Stimulated activated CD4-positive, alpha-beta T cell treated with anti-CD3 and anti-CD28 coated beads, Interleukin-1b, Interleukin-23, amount 100 ng/mL, for 1 hour (primary cell): ENCODE measurements at regions not wholly inside any gene's neighbourhood (a gene's known extent, or its start where the extent isn't known, plus 50 kb on each side); places are given as distances from the start of the nearest gene placed in this dataset.

Source experiments
- DNase-seq, 2 donors: peaks; one replicate each; pipeline ENCODE4 v3.0.0-alpha.2; 2020; ENCODE audit warnings: low read depth in 2 of 2

- DNase-seq, result no peak
Measured at GRCh38 chr16:7185165-7185564, 147.5 kb upstream of the RBFOX1 start.

GRCh38 chr16:7183768-7184167 is 148.9 kb upstream of the RBFOX1 start:
- no peak for DNase-seq

- DNase-seq, result no peak
Measured at GRCh38 chr16:7182510-7183109, 150.0 kb upstream of the RBFOX1 start.

GRCh38 chr16:7177875-7178274 is 154.8 kb upstream of the RBFOX1 start:
- no peak for DNase-seq

- DNase-seq, result no peak
Measured at GRCh38 chr16:7171151-7171550, 161.5 kb upstream of the RBFOX1 start.

- no peak for DNase-seq
Measured at GRCh38 chr16:7167626-7168025, 165.0 kb upstream of the RBFOX1 start.

- DNase-seq, result no peak
Measured at GRCh38 chr16:7161891-7162290, 170.8 kb upstream of the RBFOX1 start.

GRCh38 chr16:7160093-7160492 is 172.6 kb upstream of the RBFOX1 start:
- no peak for DNase-seq

GRCh38 chr16:7158481-7158880 is 174.2 kb upstream of the RBFOX1 start:
- DNase-seq, result no peak

GRCh38 chr16:7150230-7150629 is 182.4 kb upstream of the RBFOX1 start:
- DNase-seq, result no peak

GRCh38 chr16:7148606-7149005 is 184.0 kb upstream of the RBFOX1 start:
- DNase-seq, result no peak

- DNase-seq, result no peak
Measured at GRCh38 chr16:7140899-7141298, 191.7 kb upstream of the RBFOX1 start.

- no peak for DNase-seq
Measured at GRCh38 chr16:7137560-7138330, 194.9 kb upstream of the RBFOX1 start.

GRCh38 chr16:7132465-7132864 is 200.2 kb upstream of the RBFOX1 start:
- no peak for DNase-seq

- no peak for DNase-seq
Measured at GRCh38 chr16:7124701-7125100, 207.9 kb upstream of the RBFOX1 start.

GRCh38 chr16:7124242-7124641 is 208.4 kb upstream of the RBFOX1 start:
- no peak for DNase-seq

GRCh38 chr16:7116734-7117133 is 215.9 kb upstream of the RBFOX1 start:
- DNase-seq, result no peak

GRCh38 chr16:7115898-7116297 is 216.7 kb upstream of the RBFOX1 start:
- DNase-seq, result no peak

- no peak for DNase-seq
Measured at GRCh38 chr16:7113949-7114348, 218.7 kb upstream of the RBFOX1 start.

GRCh38 chr16:7113395-7113794 is 219.2 kb upstream of the RBFOX1 start:
- DNase-seq, result no peak

GRCh38 chr16:7111265-7111664 is 221.4 kb upstream of the RBFOX1 start:
- DNase-seq, result no peak

GRCh38 chr16:7107436-7107835 is 225.2 kb upstream of the RBFOX1 start:
- DNase-seq, result no peak

- DNase-seq, result no peak
Measured at GRCh38 chr16:7103056-7103455, 229.6 kb upstream of the RBFOX1 start.

GRCh38 chr16:7101054-7101453 is 231.6 kb upstream of the RBFOX1 start:
- DNase-seq, result no peak
